Mesothelial cell of epicardium (in vitro differentiated cells): ENCODE measurements at regions not wholly inside any gene's neighbourhood (a gene's known extent, or its start where the extent isn't known, plus 50 kb on each side); places are given as distances from the start of the nearest gene placed in this dataset.

Source experiments
- DNase-seq, 2 experiments: peaks; one replicate each; pipeline ENCODE4 v3.0.0; 2021; ENCODE audit warnings: low spot score in 2 of 2; ENCODE audit not compliant: unreplicated experiment in 2 of 2
- H3K27ac Mint-ChIP-seq: 2 replicates; pipeline ENCODE4 v1.8.0; 2021; ENCODE audit warnings: mixed read lengths
- H3K27me3 Mint-ChIP-seq: 2 replicates; pipeline ENCODE4 v1.8.0; 2021; ENCODE audit warnings: low read depth, mixed read lengths
- H3K36me3 Mint-ChIP-seq: 2 replicates; pipeline ENCODE4 v1.8.0; 2021; ENCODE audit warnings: mixed read lengths
- H3K4me1 Mint-ChIP-seq: 2 replicates; pipeline ENCODE4 v1.8.0; 2021; ENCODE audit warnings: mixed read lengths
- H3K4me3 Mint-ChIP-seq: 2 replicates; pipeline ENCODE4 v1.8.0; 2021; ENCODE audit warnings: mild to moderate bottlenecking, moderate library complexity, mixed read lengths
- H3K9me3 Mint-ChIP-seq: 2 replicates; pipeline ENCODE4 v1.8.0; 2021; ENCODE audit warnings: mixed read lengths
- TF ChIP-seq, protein P1 (sequence below): fragments of 200-600 bp; sonication (generic); IDR thresholded peaks from one replicate; pipeline ENCODE4 v1.5.0; 2021; ENCODE audit warnings: antibody characterized with exemption; ENCODE audit not compliant: unreplicated experiment

GRCh38 chr11:33557201-33557600 lies 143.4 kb downstream of the C11orf91 start:
- Mint-ChIP-seq H3K27ac (peak overlapping the region; percentile 21), H3K4me1 (peaks cover 7% of the 10 kb centered on the region), H3K36me3 (no peaks in the 10 kb centered on the region), H3K27me3 (no peaks in the 10 kb centered on the region), H3K9me3 (peaks cover 5% of the 10 kb centered on the region), H3K4me3 (no peak overlapping the region)
- no peak for DNase-seq
- TF ChIP-seq, protein P1, sequence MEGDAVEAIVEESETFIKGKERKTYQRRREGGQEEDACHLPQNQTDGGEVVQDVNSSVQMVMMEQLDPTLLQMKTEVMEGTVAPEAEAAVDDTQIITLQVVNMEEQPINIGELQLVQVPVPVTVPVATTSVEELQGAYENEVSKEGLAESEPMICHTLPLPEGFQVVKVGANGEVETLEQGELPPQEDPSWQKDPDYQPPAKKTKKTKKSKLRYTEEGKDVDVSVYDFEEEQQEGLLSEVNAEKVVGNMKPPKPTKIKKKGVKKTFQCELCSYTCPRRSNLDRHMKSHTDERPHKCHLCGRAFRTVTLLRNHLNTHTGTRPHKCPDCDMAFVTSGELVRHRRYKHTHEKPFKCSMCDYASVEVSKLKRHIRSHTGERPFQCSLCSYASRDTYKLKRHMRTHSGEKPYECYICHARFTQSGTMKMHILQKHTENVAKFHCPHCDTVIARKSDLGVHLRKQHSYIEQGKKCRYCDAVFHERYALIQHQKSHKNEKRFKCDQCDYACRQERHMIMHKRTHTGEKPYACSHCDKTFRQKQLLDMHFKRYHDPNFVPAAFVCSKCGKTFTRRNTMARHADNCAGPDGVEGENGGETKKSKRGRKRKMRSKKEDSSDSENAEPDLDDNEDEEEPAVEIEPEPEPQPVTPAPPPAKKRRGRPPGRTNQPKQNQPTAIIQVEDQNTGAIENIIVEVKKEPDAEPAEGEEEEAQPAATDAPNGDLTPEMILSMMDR, result no peak

- TF ChIP-seq, protein P1, result no peak
- no peaks in the 10 kb centered on the region for H3K36me3 Mint-ChIP-seq
- no peak for DNase-seq
- no peak overlapping the region for H3K27ac Mint-ChIP-seq
- peaks cover 5% of the 10 kb centered on the region for H3K4me1 Mint-ChIP-seq
- H3K27me3 Mint-ChIP-seq, result peaks cover 8% of the 10 kb centered on the region
- no peak overlapping the region for H3K4me3 Mint-ChIP-seq
- peaks cover 5% of the 10 kb centered on the region for H3K9me3 Mint-ChIP-seq
Measured at GRCh38 chr11:33554219-33554618, 146.4 kb downstream of the C11orf91 start.

GRCh38 chr11:33553486-33553885 lies 147.1 kb downstream of the C11orf91 start:
- TF ChIP-seq, protein P1, result no peak
- Mint-ChIP-seq H3K4me3 (no peak overlapping the region), H3K9me3 (peaks cover 5% of the 10 kb centered on the region), H3K27me3 (peaks cover 8% of the 10 kb centered on the region), H3K4me1 (peaks cover 5% of the 10 kb centered on the region), H3K36me3 (no peaks in the 10 kb centered on the region), H3K27ac (no peak overlapping the region)
- no peak for DNase-seq

DNA sequence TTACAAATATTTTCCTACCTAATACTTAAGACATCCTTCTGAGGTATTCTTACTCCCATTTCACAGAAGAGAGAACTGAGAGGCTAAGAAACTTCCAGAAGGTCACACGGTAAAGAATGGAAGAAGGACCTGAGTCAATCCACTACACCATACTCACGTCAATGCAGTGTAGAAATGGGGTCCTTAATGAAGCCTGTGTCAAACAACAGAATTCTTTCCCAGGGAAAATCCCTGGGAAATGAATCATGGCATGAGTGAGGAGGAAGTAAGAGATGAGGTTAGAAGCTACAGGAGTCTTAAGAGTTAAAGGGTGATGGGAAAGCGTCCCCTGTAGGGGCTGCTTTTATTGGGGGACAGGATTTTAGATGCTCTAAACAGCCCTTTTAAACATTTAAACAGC lies 147.9 kb downstream of the C11orf91 start:
- no peak for DNase-seq
- Mint-ChIP-seq H3K9me3 (peaks cover 5% of the 10 kb centered on the region), H3K36me3 (no peaks in the 10 kb centered on the region), H3K27me3 (peaks cover 8% of the 10 kb centered on the region), H3K4me3 (no peak overlapping the region), H3K4me1 (peaks cover 5% of the 10 kb centered on the region), H3K27ac (no peak overlapping the region)
- TF ChIP-seq, protein P1, result no peak

DNA sequence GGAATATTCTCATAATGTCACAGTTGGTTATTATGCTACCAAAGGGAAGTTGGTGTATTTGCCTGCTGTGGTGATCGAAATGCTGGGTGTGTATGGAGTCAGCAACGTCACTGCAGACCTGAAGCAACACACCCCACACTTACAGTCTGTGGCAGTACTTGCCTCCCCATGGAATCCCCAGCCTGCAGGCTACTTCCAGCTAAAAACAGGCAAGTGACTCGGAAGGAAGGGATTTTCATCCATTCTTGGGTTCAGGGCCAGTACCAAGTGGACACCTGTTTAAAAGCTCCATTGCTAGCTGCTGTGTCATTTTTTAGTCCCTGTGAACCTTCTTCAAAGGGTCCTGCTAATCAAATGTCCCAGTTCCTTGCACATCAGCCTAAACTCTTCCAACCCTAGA lies 149.6 kb downstream of the C11orf91 start:
- TF ChIP-seq, protein P1, result no peak
- H3K27ac Mint-ChIP-seq, result no peak overlapping the region
- no peaks in the 10 kb centered on the region for H3K36me3 Mint-ChIP-seq
- DNase-seq, result no peak
- H3K27me3 Mint-ChIP-seq, result peaks cover 13% of the 10 kb centered on the region
- no peak overlapping the region for H3K4me3 Mint-ChIP-seq
- peaks cover 5% of the 10 kb centered on the region for H3K9me3 Mint-ChIP-seq
- no peaks in the 10 kb centered on the region for H3K4me1 Mint-ChIP-seq

DNA sequence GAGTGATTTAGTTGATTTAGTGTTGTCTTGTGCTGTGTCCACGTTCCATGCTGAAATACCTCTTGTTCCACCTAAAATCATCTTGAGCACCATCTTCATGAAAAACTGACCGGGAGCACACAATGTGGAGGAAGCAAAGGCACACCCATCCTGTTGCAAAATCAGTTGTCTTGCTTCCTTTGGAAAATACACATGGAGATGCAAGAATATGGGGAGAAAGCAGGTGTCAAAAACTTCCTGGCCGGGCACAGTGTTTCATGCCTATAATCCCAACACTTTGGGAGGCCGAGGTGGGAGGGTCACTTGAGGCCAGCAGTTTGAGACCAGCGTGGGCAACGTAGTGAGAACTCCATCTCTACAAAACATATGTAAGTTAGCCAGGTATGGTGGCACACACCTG lies 151.1 kb downstream of the C11orf91 start:
- no peak for DNase-seq
- Mint-ChIP-seq H3K9me3 (no peaks in the 10 kb centered on the region), H3K36me3 (no peaks in the 10 kb centered on the region), H3K27ac (no peak overlapping the region), H3K4me3 (no peak overlapping the region), H3K4me1 (no peaks in the 10 kb centered on the region), H3K27me3 (peaks cover 13% of the 10 kb centered on the region)
- TF ChIP-seq, protein P1, result no peak
